CD4-positive, alpha-beta T cell (primary cell): ENCODE measurements at regions not wholly inside any gene's neighbourhood (a gene's known extent, or its start where the extent isn't known, plus 50 kb on each side); places are given as distances from the start of the nearest gene placed in this dataset.

ENCODE experiments used
- ATAC-seq: fragments of 200-7000 bp; cut with Tn5 transposase; one replicate; pipeline ENCODE4 v1.10.0; 2022; ENCODE audit warnings: mild to moderate bottlenecking; ENCODE audit not compliant: poor library complexity
- CTCF ChIA-PET: fragments of 350-600 bp; sonication (Branson Sonifier 250); formaldehyde crosslinking; loops from one replicate; lab custom pipeline; 2021; ENCODE audit warnings: antibody characterized with exemption, inconsistent platforms; lab: Charles Lee
- POLR2A ChIA-PET: fragments of 350-600 bp; sonication (Branson Sonifier 250); formaldehyde crosslinking; loops from one replicate; lab custom pipeline; 2021; ENCODE audit warnings: antibody characterized with exemption, inconsistent platforms; lab: Charles Lee
- DNase-seq, 14 experiments: peaks; one replicate each; pipeline ENCODE4 v3.0.0-alpha.2; 2013 to 2020; ENCODE audit warnings: mixed read lengths in 2 of 14
- H3K27ac ChIP-seq, 2 donors: one replicate each; pipeline versions ENCODE4 v1.5.1 to v1.7.0; 2013; ENCODE audit warnings: low read length in 2 of 2, low read depth in 1 of 2, mild to moderate bottlenecking in 1 of 2
- H3K27me3 ChIP-seq, 2 experiments: 1 replicate in 1 of 2; 2 replicates in 1 of 2; pipeline versions ENCODE4 v1.6.1 to v1.7.0; 2013; ENCODE audit warnings: low read length in 2 of 2, control low read depth in 1 of 2, mild to moderate bottlenecking in 1 of 2, moderate library complexity in 1 of 2; ENCODE audit not compliant: insufficient read depth in 2 of 2, control insufficient read depth in 1 of 2
- H3K36me3 ChIP-seq: one replicate; pipeline ENCODE4 v1.6.1; 2013; ENCODE audit warnings: low read length, control low read depth; ENCODE audit not compliant: insufficient read depth
- H3K4me1 ChIP-seq: one replicate; pipeline ENCODE4 v1.6.1; 2013; ENCODE audit warnings: low read length, control low read depth; ENCODE audit not compliant: insufficient read depth
- H3K4me3 ChIP-seq: one replicate; pipeline ENCODE4 v1.5.1; 2013; ENCODE audit warnings: mild to moderate bottlenecking, low read length, moderate library complexity
- H3K9me3 ChIP-seq, 2 experiments: 1 replicate in 1 of 2; 2 replicates in 1 of 2; pipeline versions ENCODE4 v1.6.1 to v1.7.0; 2013; ENCODE audit warnings: low read length in 2 of 2, mild to moderate bottlenecking in 2 of 2, control low read depth in 1 of 2, moderate library complexity in 1 of 2; ENCODE audit not compliant: control insufficient read depth in 1 of 2, insufficient read depth in 1 of 2
- H3K27ac Mint-ChIP-seq: one replicate; pipeline ENCODE4 v1.8.0; 2020; ENCODE audit warnings: mixed read lengths
- H3K27me3 Mint-ChIP-seq: one replicate; pipeline ENCODE4 v1.8.0; 2021; ENCODE audit warnings: mixed read lengths
- H3K36me3 Mint-ChIP-seq: one replicate; pipeline ENCODE4 v1.8.0; 2021; ENCODE audit warnings: low read depth, mixed read lengths
- H3K4me1 Mint-ChIP-seq: one replicate; pipeline ENCODE4 v1.8.0; 2021; ENCODE audit warnings: low read depth, mixed read lengths
- H3K4me3 Mint-ChIP-seq: one replicate; pipeline ENCODE4 v1.8.0; 2020; ENCODE audit warnings: mild to moderate bottlenecking, mixed read lengths
- H3K9me3 Mint-ChIP-seq: one replicate; pipeline ENCODE4 v1.8.0; 2020; ENCODE audit warnings: mixed read lengths
- intact Hi-C, 2 experiments: fragments of 100-400 bp; cut with DNase I in 1 of 2; cut with micrococcal nuclease in 1 of 2; formaldehyde crosslinking; loops; one replicate each; pipeline versions ENCODE4 v1.15.1 to v1.9.0; 2023 to 2025; cut with DNase I, micrococcal nuclease
- TF ChIP-seq, protein P1 (sequence below): fragments of 200-600 bp; IDR thresholded peaks from one replicate; pipeline ENCODE4 v1.8.0; 2022; ENCODE audit warnings: antibody characterized with exemption, mild to moderate bottlenecking

DNA sequence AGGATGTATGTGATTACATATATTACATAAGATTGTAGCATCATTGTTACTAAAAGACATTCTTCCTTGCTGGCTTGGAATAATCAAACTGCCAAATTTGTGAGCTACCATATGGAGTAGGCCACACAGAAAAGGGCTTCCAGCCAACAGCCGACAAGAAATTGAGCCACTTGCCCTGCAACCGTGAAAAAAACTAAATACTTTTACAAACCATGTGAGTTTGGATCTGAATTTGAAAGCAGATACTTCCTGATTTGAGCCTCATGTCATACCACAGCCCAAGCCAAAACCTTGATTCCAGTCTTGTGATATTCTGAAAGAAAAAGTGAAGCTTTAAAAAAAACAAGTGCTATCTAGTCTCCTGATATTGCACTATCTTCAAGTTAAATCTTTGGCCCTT lies 55.6 kb upstream of the PRMT6 start:
- Mint-ChIP-seq H3K36me3 (no peaks in the 10 kb centered on the region), H3K27me3 (no peaks in the 10 kb centered on the region), H3K4me1 (no peaks in the 10 kb centered on the region), H3K27ac (no peak overlapping the region), H3K9me3 (no peaks in the 10 kb centered on the region), H3K4me3 (no peak overlapping the region)
- CTCF ChIA-PET = no interaction called here
- no peaks in the 10 kb centered on the region for H3K9me3 ChIP-seq
- DNase-seq (no peak), ATAC-seq (no peak)
- POLR2A ChIA-PET = no interaction called here
- intact Hi-C loops = no loop called here
- no peak overlapping the region for H3K27ac ChIP-seq
- no peaks in the 10 kb centered on the region for H3K36me3 ChIP-seq
- H3K4me3 ChIP-seq = no peak overlapping the region
- H3K4me1 ChIP-seq = no peaks in the 10 kb centered on the region
- TF ChIP-seq, protein P1, sequence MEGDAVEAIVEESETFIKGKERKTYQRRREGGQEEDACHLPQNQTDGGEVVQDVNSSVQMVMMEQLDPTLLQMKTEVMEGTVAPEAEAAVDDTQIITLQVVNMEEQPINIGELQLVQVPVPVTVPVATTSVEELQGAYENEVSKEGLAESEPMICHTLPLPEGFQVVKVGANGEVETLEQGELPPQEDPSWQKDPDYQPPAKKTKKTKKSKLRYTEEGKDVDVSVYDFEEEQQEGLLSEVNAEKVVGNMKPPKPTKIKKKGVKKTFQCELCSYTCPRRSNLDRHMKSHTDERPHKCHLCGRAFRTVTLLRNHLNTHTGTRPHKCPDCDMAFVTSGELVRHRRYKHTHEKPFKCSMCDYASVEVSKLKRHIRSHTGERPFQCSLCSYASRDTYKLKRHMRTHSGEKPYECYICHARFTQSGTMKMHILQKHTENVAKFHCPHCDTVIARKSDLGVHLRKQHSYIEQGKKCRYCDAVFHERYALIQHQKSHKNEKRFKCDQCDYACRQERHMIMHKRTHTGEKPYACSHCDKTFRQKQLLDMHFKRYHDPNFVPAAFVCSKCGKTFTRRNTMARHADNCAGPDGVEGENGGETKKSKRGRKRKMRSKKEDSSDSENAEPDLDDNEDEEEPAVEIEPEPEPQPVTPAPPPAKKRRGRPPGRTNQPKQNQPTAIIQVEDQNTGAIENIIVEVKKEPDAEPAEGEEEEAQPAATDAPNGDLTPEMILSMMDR = no peak
- H3K27me3 ChIP-seq = no peaks in the 10 kb centered on the region

DNA sequence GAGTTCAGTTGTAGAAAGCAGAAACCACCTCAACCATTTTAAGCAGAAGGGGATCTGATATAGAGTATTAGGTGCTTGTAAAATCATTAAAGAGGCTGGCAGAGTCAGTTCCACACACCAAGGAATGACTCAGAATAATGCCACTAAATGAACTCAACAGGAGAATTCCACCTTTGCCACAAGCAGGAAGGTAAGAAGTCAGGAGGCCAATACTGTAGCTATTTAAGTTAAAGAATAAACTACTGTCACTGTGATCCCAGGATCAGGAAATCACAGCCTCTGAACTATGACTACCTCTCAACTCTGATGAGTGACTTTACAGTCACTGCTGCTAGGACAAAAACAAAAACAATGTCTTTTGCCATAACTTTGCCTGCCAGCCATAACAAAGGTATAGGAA lies 52.5 kb upstream of the PRMT6 start:
- Histone ChIP-seq H3K4me1 (no peaks in the 10 kb centered on the region), H3K27me3 (no peaks in the 10 kb centered on the region), H3K36me3 (no peaks in the 10 kb centered on the region), H3K9me3 (no peaks in the 10 kb centered on the region), H3K4me3 (no peak overlapping the region), H3K27ac (no peak overlapping the region)
- H3K27me3 Mint-ChIP-seq = peaks cover 13% of the 10 kb centered on the region
- intact Hi-C loops = no loop called here
- no peak for ATAC-seq
- TF ChIP-seq, protein P1 = no peak
- ChIA-PET CTCF (no interaction called here), POLR2A (no interaction called here)
- H3K36me3 Mint-ChIP-seq = no peaks in the 10 kb centered on the region
- no peak overlapping the region for H3K4me3 Mint-ChIP-seq
- DNase-seq = no peak
- H3K9me3 Mint-ChIP-seq = no peaks in the 10 kb centered on the region
- H3K27ac Mint-ChIP-seq = no peak overlapping the region
- no peaks in the 10 kb centered on the region for H3K4me1 Mint-ChIP-seq

DNA sequence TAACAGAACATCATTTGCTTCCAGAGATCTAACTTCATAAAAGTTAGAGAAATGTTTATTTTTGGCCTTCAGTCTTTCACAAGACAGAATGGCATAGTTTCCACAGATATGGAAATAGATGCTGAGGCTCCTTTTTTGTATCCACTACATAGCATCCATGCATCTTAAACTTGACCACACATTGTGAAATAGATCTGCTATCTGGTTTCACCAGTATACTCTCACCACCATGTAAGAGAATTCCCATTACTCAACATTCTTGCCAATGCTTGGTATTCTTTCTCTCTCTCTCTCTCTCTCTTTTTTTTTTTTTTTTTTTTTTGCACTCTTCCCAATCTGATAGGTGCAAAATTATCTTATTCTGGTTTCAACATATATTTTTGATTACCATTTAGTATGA lies 52.1 kb upstream of the PRMT6 start:
- no peaks in the 10 kb centered on the region for H3K4me1 ChIP-seq
- Mint-ChIP-seq H3K4me1 (no peaks in the 10 kb centered on the region), H3K9me3 (no peaks in the 10 kb centered on the region), H3K36me3 (no peaks in the 10 kb centered on the region), H3K27ac (no peak overlapping the region), H3K27me3 (peaks cover 17% of the 10 kb centered on the region), H3K4me3 (no peak overlapping the region)
- POLR2A ChIA-PET = no interaction called here
- no peak overlapping the region for H3K27ac ChIP-seq
- no peaks in the 10 kb centered on the region for H3K9me3 ChIP-seq
- CTCF ChIA-PET = no interaction called here
- ATAC-seq = no peak
- H3K36me3 ChIP-seq = no peaks in the 10 kb centered on the region
- intact Hi-C loops = no loop called here
- H3K4me3 ChIP-seq = no peak overlapping the region
- TF ChIP-seq, protein P1 = no peak
- DNase-seq = no peak
- no peaks in the 10 kb centered on the region for H3K27me3 ChIP-seq
